Pancreas (tissue), 10 donors: ENCODE measurements at regions not wholly inside any gene's neighbourhood (a gene's known extent, or its start where the extent isn't known, plus 50 kb on each side); places are given as distances from the start of the nearest gene placed in this dataset.

ENCODE experiments used
- ATAC-seq, 4 donors: fragments of 200-7000 bp; cut with Tn5 transposase; one replicate each; pipeline versions ENCODE4 v1.8.0 to v1.9.1; 2020; ENCODE audit warnings: mild to moderate bottlenecking in 4 of 4, moderate library complexity in 4 of 4
- DNase-seq, 6 donors: peaks; one replicate each; pipeline ENCODE4 v3.0.0-alpha.2; 2020
- FAIRE-seq: peaks from 2 replicates; lab custom pipeline; 2012; peaks lifted over from hg19 to GRCh38; lab: Jason Lieb, UNC
- H3K27ac ChIP-seq, 4 donors: fragments of 200-600 bp; sonication (generic); 1 replicate in 3 of 4; 2 replicates in 1 of 4; pipeline versions ENCODE4 v1.5.0 to v1.8.0; 2020
- H3K27me3 ChIP-seq, 4 donors: fragments of 200-600 bp; one replicate each; pipeline ENCODE4 v1.8.0; 2021
- H3K36me3 ChIP-seq, 3 donors: fragments of 200-600 bp; sonication (generic) in 1 of 3; one replicate each; pipeline versions ENCODE4 v1.5.0 to v1.8.0; 2020 to 2021
- H3K4me1 ChIP-seq, 3 donors: fragments of 200-600 bp; one replicate each; pipeline ENCODE4 v1.8.0; 2021
- H3K4me3 ChIP-seq, 4 donors: fragments of 200-600 bp; sonication (generic) in 2 of 4; one replicate each; pipeline versions ENCODE4 v1.5.0 to v1.8.0; 2020 to 2021
- H3K9me3 ChIP-seq, 4 donors: fragments of 200-600 bp; one replicate each; pipeline ENCODE4 v1.8.0; 2021
- WGBS, 2 donors: extraction: QIAGEN DNeasy Blood & Tissue Kit; methylation state at CpG; one replicate each; pipeline ENCODE4 v1.1.7; 2013; 5-methylcytosine and 5-hydroxymethylcytosine counted together
- intact Hi-C, 3 donors: fragments of 100-400 bp; cut with DNase I; formaldehyde crosslinking; loops; one replicate each; pipeline versions ENCODE4 v1.11.1 to v1.14.2; 2022
- TF ChIP-seq, protein P1 (sequence below), 4 donors: fragments of 200-600 bp; sonication (generic) in 3 of 4; IDR thresholded peaks; one replicate each; pipeline versions ENCODE4 v1.5.0 to v1.8.0; 2021; ENCODE audit warnings: antibody characterized with exemption in 4 of 4
- donor health status: healthy with polysubstance abuse.
- donor health status: DM: no; HTN: no; CAD: no; lungs with moderate emphysema.
- donor health status: DM: no; HTN: no; CAD: no.
- donor health status: control.
- donor health status: control.
- donor health status: Bipolar disorder and iron deficiency.
- donor health status: DM: yes; HTN: yes; CAD: no.
- donor health status: DM: no; HTN: no; CAD: no.
- donor health status: DM: no; HTN: no; CAD: no.
- donor health status: DM: yes; HTN: yes; CAD: no.

DNA sequence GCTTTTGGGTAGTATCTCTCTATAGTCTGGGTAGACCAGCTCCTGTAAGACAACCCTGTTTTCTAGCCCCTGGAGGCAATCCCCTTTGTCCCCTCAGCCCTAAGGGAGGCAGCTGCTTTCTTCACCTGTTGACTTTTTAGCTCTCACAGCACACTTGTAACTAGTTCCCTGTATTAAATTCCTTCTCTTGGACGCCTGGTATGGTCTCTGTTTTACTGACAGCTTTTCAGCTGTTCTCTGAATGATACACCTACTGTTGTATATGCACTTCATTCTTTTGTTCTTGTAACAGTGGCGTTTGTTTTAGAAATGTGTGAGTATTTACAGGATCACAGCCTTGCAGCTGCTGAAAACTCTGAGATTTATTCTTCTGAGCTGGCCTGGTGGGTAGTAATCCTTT, 413.0 kb upstream of the RBMS3 start:
- no peak for ATAC-seq
- no peak for FAIRE-seq
- no peak for DNase-seq
- Histone ChIP-seq H3K4me3 (no peak overlapping the region), H3K27me3 (no peaks in the 10 kb centered on the region), H3K36me3 (no peaks in the 10 kb centered on the region), H3K9me3 (no peaks in the 10 kb centered on the region), H3K27ac (no peak overlapping the region), H3K4me1 (no peaks in the 10 kb centered on the region)
- TF ChIP-seq, protein P1, sequence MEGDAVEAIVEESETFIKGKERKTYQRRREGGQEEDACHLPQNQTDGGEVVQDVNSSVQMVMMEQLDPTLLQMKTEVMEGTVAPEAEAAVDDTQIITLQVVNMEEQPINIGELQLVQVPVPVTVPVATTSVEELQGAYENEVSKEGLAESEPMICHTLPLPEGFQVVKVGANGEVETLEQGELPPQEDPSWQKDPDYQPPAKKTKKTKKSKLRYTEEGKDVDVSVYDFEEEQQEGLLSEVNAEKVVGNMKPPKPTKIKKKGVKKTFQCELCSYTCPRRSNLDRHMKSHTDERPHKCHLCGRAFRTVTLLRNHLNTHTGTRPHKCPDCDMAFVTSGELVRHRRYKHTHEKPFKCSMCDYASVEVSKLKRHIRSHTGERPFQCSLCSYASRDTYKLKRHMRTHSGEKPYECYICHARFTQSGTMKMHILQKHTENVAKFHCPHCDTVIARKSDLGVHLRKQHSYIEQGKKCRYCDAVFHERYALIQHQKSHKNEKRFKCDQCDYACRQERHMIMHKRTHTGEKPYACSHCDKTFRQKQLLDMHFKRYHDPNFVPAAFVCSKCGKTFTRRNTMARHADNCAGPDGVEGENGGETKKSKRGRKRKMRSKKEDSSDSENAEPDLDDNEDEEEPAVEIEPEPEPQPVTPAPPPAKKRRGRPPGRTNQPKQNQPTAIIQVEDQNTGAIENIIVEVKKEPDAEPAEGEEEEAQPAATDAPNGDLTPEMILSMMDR (IDR thresholded peaks at IDR 0.05) = no peak
- intact Hi-C loops = no loop called here
- 20 to 26% methylated on average over 2 of the region's 2 CpGs for WGBS, 2 donors

GRCh38 chr3:28868897-28869296, 412.0 kb upstream of the RBMS3 start:
- no peaks in the 10 kb centered on the region for H3K9me3 ChIP-seq
- no peak for DNase-seq
- H3K36me3 ChIP-seq = no peaks in the 10 kb centered on the region
- no peak for ATAC-seq
- no peak overlapping the region for H3K27ac ChIP-seq
- 40 to 47% methylated on average over 2 of the region's 2 CpGs for WGBS, 2 donors
- TF ChIP-seq, protein P1 (IDR thresholded peaks at IDR 0.05) = no peak
- H3K4me1 ChIP-seq = no peaks in the 10 kb centered on the region
- no peaks in the 10 kb centered on the region for H3K27me3 ChIP-seq
- FAIRE-seq = no peak
- no peak overlapping the region for H3K4me3 ChIP-seq
- intact Hi-C loops = no loop called here

GRCh38 chr3:28877912-28878311, 403.0 kb upstream of the RBMS3 start:
- TF ChIP-seq, protein P1 (IDR thresholded peaks at IDR 0.05) = no peak
- 50 to 56% methylated on average over 1 of the region's 1 CpG for WGBS, 2 donors
- no peak overlapping the region for H3K27ac ChIP-seq
- no peaks in the 10 kb centered on the region for H3K9me3 ChIP-seq
- H3K4me1 ChIP-seq = no peaks in the 10 kb centered on the region
- no peaks in the 10 kb centered on the region for H3K36me3 ChIP-seq
- no peak for ATAC-seq
- intact Hi-C loops = no loop called here
- no peak overlapping the region for H3K4me3 ChIP-seq
- no peaks in the 10 kb centered on the region for H3K27me3 ChIP-seq
- no peak for FAIRE-seq
- DNase-seq = no peak

- no peaks in the 10 kb centered on the region for H3K9me3 ChIP-seq
- H3K4me3 ChIP-seq = no peak overlapping the region
- TF ChIP-seq, protein P1 (IDR thresholded peaks at IDR 0.05) = no peak
- no peaks in the 10 kb centered on the region for H3K36me3 ChIP-seq
- no peaks in the 10 kb centered on the region for H3K4me1 ChIP-seq
- H3K27me3 ChIP-seq = no peaks in the 10 kb centered on the region
- ATAC-seq = no peak
- intact Hi-C loops = no loop called here
- DNase-seq = no peak
- FAIRE-seq = no peak
- H3K27ac ChIP-seq = no peak overlapping the region
- 30 to 50% methylated on average over 1 of the region's 1 CpG for WGBS, 2 donors
Observed at GRCh38 chr3:28890373-28890772, 390.5 kb upstream of the RBMS3 start.

DNA sequence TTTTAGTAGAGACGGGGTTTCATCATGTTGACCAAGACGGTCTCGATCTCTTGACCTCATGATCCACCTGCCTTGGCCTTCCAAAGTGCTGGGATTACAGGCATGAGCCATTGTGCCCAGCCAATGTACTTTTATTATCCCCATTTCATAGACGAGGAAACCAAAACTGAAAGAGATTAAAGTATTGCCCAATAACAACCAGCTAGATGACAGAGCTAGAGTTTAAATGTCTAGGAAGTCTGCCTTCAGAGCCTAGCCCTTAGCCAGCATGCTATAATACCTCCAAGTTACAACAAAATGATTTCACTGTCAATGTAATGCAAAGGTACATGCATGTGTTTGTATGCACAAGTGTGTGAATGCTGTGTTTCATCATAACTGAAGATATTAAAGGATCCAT, 389.4 kb upstream of the RBMS3 start:
- Histone ChIP-seq H3K27ac (no peak overlapping the region), H3K36me3 (no peaks in the 10 kb centered on the region), H3K4me3 (no peak overlapping the region), H3K9me3 (no peaks in the 10 kb centered on the region), H3K4me1 (no peaks in the 10 kb centered on the region), H3K27me3 (no peaks in the 10 kb centered on the region)
- intact Hi-C loops = no loop called here
- no peak for FAIRE-seq
- TF ChIP-seq, protein P1 (IDR thresholded peaks at IDR 0.05) = no peak
- WGBS, 2 donors = 69 to 79% methylated on average over 4 of the region's 4 CpGs
- DNase-seq = no peak
- no peak for ATAC-seq
